Stomach (tissue), 4 donors: ENCODE measurements at regions not wholly inside any gene's neighbourhood (a gene's known extent, or its start where the extent isn't known, plus 50 kb on each side); places are given as distances from the start of the nearest gene placed in this dataset.

Source experiments
- EP300 ChIP-seq: sonication (generic); formaldehyde crosslinking; IDR thresholded peaks from one replicate; pipeline ENCODE4 v1.6.1; 2017; ENCODE audit warnings: antibody characterized with exemption
- POLR2A ChIP-seq, 4 donors: fragments of 450-650 bp; IDR thresholded peaks; one replicate each; pipeline ENCODE4 v1.6.1; 2016; ENCODE audit warnings: antibody characterized with exemption in 4 of 4, control low read depth in 2 of 4, mild to moderate bottlenecking in 1 of 4, moderate library complexity in 1 of 4
- POLR2AphosphoS5 ChIP-seq, 3 donors: sonication (generic); formaldehyde crosslinking; IDR thresholded peaks; one replicate each; pipeline ENCODE4 v1.6.1; 2016; ENCODE audit warnings: antibody characterized with exemption in 3 of 3
- TF ChIP-seq, protein P1 (sequence below), 7 experiments: fragments of 450-650 bp in 4 of 7; fragments of 200-600 bp in 3 of 7; sonication (generic) in 3 of 7; IDR thresholded peaks; one replicate each; pipeline ENCODE4 v1.5.1; 2016 to 2019; ENCODE audit warnings: antibody characterized with exemption in 7 of 7, control low read depth in 2 of 7, mild to moderate bottlenecking in 1 of 7

DNA sequence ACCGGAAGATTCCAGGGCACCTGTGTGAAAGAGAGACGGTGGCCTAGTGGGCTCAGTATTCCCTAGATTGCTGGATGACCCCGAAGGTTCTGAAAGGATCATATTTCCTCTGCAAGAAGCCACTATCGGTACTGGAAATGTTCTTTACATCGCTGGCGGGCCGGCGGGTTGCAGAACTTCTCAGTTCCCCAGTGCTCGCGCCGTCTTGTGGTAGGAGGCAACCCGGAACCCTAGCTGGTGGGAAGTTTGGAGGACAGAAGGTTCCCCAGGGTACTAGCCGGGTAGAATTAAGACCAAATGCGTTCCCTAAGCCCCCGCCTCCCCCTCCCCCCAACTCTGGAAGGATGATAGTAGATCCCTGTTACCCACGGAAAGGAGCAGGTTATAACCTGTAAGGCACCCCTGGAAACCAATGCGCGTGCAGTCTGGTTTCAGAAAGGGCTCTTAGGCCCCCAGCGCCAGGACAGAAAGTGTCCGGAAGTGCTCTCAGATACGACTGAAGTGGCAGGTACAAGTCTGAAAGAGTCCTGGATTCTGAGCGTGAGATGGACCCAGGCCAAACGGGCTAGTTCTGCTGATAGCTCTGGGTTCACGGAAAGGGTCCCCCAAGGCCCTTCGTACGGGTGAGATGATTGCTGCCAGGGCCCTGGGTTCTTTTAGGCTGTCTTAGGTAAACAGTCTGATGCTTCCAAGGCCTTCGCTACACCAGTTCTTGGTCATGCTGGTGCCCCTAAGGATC, 61.7 kb upstream of the DCAF8L1 start:
- TF ChIP-seq, protein P1, sequence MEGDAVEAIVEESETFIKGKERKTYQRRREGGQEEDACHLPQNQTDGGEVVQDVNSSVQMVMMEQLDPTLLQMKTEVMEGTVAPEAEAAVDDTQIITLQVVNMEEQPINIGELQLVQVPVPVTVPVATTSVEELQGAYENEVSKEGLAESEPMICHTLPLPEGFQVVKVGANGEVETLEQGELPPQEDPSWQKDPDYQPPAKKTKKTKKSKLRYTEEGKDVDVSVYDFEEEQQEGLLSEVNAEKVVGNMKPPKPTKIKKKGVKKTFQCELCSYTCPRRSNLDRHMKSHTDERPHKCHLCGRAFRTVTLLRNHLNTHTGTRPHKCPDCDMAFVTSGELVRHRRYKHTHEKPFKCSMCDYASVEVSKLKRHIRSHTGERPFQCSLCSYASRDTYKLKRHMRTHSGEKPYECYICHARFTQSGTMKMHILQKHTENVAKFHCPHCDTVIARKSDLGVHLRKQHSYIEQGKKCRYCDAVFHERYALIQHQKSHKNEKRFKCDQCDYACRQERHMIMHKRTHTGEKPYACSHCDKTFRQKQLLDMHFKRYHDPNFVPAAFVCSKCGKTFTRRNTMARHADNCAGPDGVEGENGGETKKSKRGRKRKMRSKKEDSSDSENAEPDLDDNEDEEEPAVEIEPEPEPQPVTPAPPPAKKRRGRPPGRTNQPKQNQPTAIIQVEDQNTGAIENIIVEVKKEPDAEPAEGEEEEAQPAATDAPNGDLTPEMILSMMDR (IDR thresholded peaks at IDR 0.05) = no peak
- TF ChIP-seq POLR2AphosphoS5 (IDR thresholded peaks at IDR 0.05) (no peak), POLR2A (IDR thresholded peaks at IDR 0.05) (no peak), EP300 (no peak)
